ENCODE measurements at regions not wholly inside any gene's neighbourhood (a gene's known extent, or its start where the extent isn't known, plus 50 kb on each side); places are given as distances from the start of the nearest gene placed in this dataset.
"Not testable (repeated sequence)": the region's sequence is repeated elsewhere in the genome, so short reads cannot be mapped to it uniquely, and the experiment has no call there.

DNA sequence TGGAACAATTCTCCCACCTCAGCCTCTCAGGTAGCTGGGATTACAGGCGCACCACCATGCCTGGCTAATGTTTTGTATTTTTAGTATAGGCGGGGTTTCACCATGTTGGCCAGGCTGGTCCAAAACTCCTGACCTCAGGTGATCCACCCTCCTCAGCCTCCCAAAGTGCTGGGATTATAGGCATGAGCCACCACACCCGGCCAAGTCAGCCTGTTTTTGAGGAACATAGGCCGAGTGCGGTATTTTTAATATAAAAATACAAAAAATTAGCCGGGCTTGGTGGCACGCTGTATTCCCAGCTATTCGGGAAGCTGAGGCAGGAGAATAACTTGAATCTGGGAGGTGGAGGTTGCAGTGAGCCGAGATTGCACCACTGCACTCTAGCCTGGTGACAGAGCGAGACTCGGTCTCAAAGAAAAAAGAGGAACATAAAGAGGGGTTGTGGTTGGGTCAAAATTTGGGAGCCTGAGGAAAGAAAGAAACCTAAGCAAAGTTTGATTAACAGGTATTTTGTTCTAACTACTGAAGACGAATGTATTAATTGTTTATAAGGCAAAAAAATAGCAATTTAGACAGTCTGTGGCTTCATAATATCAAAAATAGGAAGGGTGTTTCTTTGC lies 51.6 kb upstream of the ZNF254 start:
- TF ChIP-seq, protein P1, sequence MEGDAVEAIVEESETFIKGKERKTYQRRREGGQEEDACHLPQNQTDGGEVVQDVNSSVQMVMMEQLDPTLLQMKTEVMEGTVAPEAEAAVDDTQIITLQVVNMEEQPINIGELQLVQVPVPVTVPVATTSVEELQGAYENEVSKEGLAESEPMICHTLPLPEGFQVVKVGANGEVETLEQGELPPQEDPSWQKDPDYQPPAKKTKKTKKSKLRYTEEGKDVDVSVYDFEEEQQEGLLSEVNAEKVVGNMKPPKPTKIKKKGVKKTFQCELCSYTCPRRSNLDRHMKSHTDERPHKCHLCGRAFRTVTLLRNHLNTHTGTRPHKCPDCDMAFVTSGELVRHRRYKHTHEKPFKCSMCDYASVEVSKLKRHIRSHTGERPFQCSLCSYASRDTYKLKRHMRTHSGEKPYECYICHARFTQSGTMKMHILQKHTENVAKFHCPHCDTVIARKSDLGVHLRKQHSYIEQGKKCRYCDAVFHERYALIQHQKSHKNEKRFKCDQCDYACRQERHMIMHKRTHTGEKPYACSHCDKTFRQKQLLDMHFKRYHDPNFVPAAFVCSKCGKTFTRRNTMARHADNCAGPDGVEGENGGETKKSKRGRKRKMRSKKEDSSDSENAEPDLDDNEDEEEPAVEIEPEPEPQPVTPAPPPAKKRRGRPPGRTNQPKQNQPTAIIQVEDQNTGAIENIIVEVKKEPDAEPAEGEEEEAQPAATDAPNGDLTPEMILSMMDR (IDR thresholded peaks at IDR 0.05) = not testable (repeated sequence)
- not testable (repeated sequence) for TF ChIP-seq POLR2A (IDR thresholded peaks at IDR 0.05)
